ENCODE measurements at regions not wholly inside any gene's neighbourhood (a gene's known extent, or its start where the extent isn't known, plus 50 kb on each side); places are given as distances from the start of the nearest gene placed in this dataset.

GRCh38 chr7:31443457-31443856 lies 70.4 kb upstream of the ITPRID1 start:
- Histone ChIP-seq H3K4me2 (ENCODE audit: low read length) (no peak overlapping the region), H3F3A (ENCODE audit: insufficient read depth, low read length) (no peaks in the 10 kb centered on the region), H3K9me2 (ENCODE audit: low read depth, low read length) (no peaks in the 10 kb centered on the region), H3K36me3 (ENCODE audit: insufficient read depth, low read length) (no peaks in the 10 kb centered on the region), H3K27me3 (ENCODE audit: insufficient read depth, low read length) (no peaks in the 10 kb centered on the region), H4K20me1 (ENCODE audit: insufficient read depth, low read length) (no peaks in the 10 kb centered on the region), H2AFZ (ENCODE audit: low read length) (no peak overlapping the region), H3K9ac (ENCODE audit: low read length) (no peak overlapping the region), H3K9me3 (ENCODE audit: low read length) (no peaks in the 10 kb centered on the region), H3K27ac (ENCODE audit: low read depth, low read length, poor library complexity, severe bottlenecking) (no peak overlapping the region), H3K4me3 (ENCODE audit: low read depth, low read length, poor library complexity, severe bottlenecking) (no peak overlapping the region), H3K79me2 (ENCODE audit: insufficient read depth, low read length) (no peaks in the 10 kb centered on the region), H3K4me1 (ENCODE audit: insufficient read depth, low read length, severe bottlenecking) (no peaks in the 10 kb centered on the region)
- TF ChIP-seq CTCF (IDR thresholded peaks at IDR 0.05; ENCODE audit: low read length) (peak; percentile 91), EZH2 (IDR thresholded peaks at IDR 0.05; ENCODE audit: borderline replicate concordance, low read length) (no peak)

GRCh38 chr7:31444196-31444595 lies 69.7 kb upstream of the ITPRID1 start:
- Histone ChIP-seq H3F3A (ENCODE audit: insufficient read depth, low read length) (no peaks in the 10 kb centered on the region), H3K9ac (ENCODE audit: low read length) (no peak overlapping the region), H3K27ac (ENCODE audit: low read depth, low read length, poor library complexity, severe bottlenecking) (no peak overlapping the region), H3K36me3 (ENCODE audit: insufficient read depth, low read length) (no peaks in the 10 kb centered on the region), H3K9me3 (ENCODE audit: low read length) (no peaks in the 10 kb centered on the region), H3K27me3 (ENCODE audit: insufficient read depth, low read length) (no peaks in the 10 kb centered on the region), H3K4me1 (ENCODE audit: insufficient read depth, low read length, severe bottlenecking) (no peaks in the 10 kb centered on the region), H4K20me1 (ENCODE audit: insufficient read depth, low read length) (no peaks in the 10 kb centered on the region), H2AFZ (ENCODE audit: low read length) (no peak overlapping the region), H3K9me2 (ENCODE audit: low read depth, low read length) (no peaks in the 10 kb centered on the region), H3K79me2 (ENCODE audit: insufficient read depth, low read length) (no peaks in the 10 kb centered on the region), H3K4me2 (ENCODE audit: low read length) (no peak overlapping the region), H3K4me3 (ENCODE audit: low read depth, low read length, poor library complexity, severe bottlenecking) (no peak overlapping the region)
- TF ChIP-seq CTCF (IDR thresholded peaks at IDR 0.05; ENCODE audit: low read length) (no peak), EZH2 (IDR thresholded peaks at IDR 0.05; ENCODE audit: borderline replicate concordance, low read length) (no peak)

- H3K9me3 ChIP-seq (ENCODE audit: low read length) = no peaks in the 10 kb centered on the region
Measured at GRCh38 chr7:31445686-31446355, 68.1 kb upstream of the ITPRID1 start.

GRCh38 chr7:31448649-31449048 lies 65.2 kb upstream of the ITPRID1 start:
- H3K4me1 ChIP-seq (ENCODE audit: insufficient read depth, low read length, severe bottlenecking) = no peaks in the 10 kb centered on the region
- no peak overlapping the region for H3K27ac ChIP-seq (ENCODE audit: low read depth, low read length, poor library complexity, severe bottlenecking)
- H3K4me3 ChIP-seq (ENCODE audit: low read depth, low read length, poor library complexity, severe bottlenecking) = no peak overlapping the region
- no peak overlapping the region for H3K9ac ChIP-seq (ENCODE audit: low read length)
- no peaks in the 10 kb centered on the region for H3K36me3 ChIP-seq (ENCODE audit: insufficient read depth, low read length)
- TF ChIP-seq CTCF (IDR thresholded peaks at IDR 0.05; ENCODE audit: low read length) (no peak), EZH2 (IDR thresholded peaks at IDR 0.05; ENCODE audit: borderline replicate concordance, low read length) (no peak)
- H3K79me2 ChIP-seq (ENCODE audit: insufficient read depth, low read length) = no peaks in the 10 kb centered on the region
- H4K20me1 ChIP-seq (ENCODE audit: insufficient read depth, low read length) = no peaks in the 10 kb centered on the region
- no peaks in the 10 kb centered on the region for H3K9me2 ChIP-seq (ENCODE audit: low read depth, low read length)
- no peak overlapping the region for H3K4me2 ChIP-seq (ENCODE audit: low read length)
- H3K9me3 ChIP-seq (ENCODE audit: low read length) = no peaks in the 10 kb centered on the region
- no peak overlapping the region for H2AFZ ChIP-seq (ENCODE audit: low read length)
- no peaks in the 10 kb centered on the region for H3F3A ChIP-seq (ENCODE audit: insufficient read depth, low read length)
- H3K27me3 ChIP-seq (ENCODE audit: insufficient read depth, low read length) = no peaks in the 10 kb centered on the region

More at GRCh38 chr7:31445686-31446355, 68.1 kb upstream of the ITPRID1 start:
- Histone ChIP-seq H3K27me3 (ENCODE audit: insufficient read depth, low read length) (no peaks in the 10 kb centered on the region), H3K4me3 (ENCODE audit: low read depth, low read length, poor library complexity, severe bottlenecking) (no peak overlapping the region), H4K20me1 (ENCODE audit: insufficient read depth, low read length) (no peaks in the 10 kb centered on the region), H3K9me2 (ENCODE audit: low read depth, low read length) (no peaks in the 10 kb centered on the region), H3K36me3 (ENCODE audit: insufficient read depth, low read length) (no peaks in the 10 kb centered on the region), H3K79me2 (ENCODE audit: insufficient read depth, low read length) (no peaks in the 10 kb centered on the region), H3K4me2 (ENCODE audit: low read length) (no peak overlapping the region), H3F3A (ENCODE audit: insufficient read depth, low read length) (no peaks in the 10 kb centered on the region), H2AFZ (ENCODE audit: low read length) (no peak overlapping the region), H3K4me1 (ENCODE audit: insufficient read depth, low read length, severe bottlenecking) (no peaks in the 10 kb centered on the region), H3K27ac (ENCODE audit: low read depth, low read length, poor library complexity, severe bottlenecking) (no peak overlapping the region), H3K9ac (ENCODE audit: low read length) (no peak overlapping the region)
- TF ChIP-seq EZH2 (IDR thresholded peaks at IDR 0.05; ENCODE audit: borderline replicate concordance, low read length) = no peak
